GM13977 (cell line): ENCODE measurements at regions not wholly inside any gene's neighbourhood (a gene's known extent, or its start where the extent isn't known, plus 50 kb on each side); places are given as distances from the start of the nearest gene placed in this dataset.

ENCODE experiments used
- DNase-seq: peaks from one replicate; pipeline ENCODE4 v3.0.0; 2012; ENCODE audit warnings: low spot score
- in situ Hi-C: fragments of 300-500 bp; cut with MboI; formaldehyde crosslinking; loops from one replicate; pipeline ENCODE4 v1.12.0; 2022; ENCODE audit warnings: low sequenced_read_pairs, low pct_unique_long_range_greater_than_20kb, mixed read lengths, inconsistent platforms; ENCODE audit not compliant: unreplicated experiment
- TF ChIP-seq, protein P1 (sequence below): IDR thresholded peaks from 2 replicates; pipeline ENCODE4 v1.5.1; 2012; ENCODE audit warnings: mild to moderate bottlenecking, control low read depth; ENCODE audit not compliant: insufficient read depth; ENCODE audit errors: extremely low read depth, missing control alignments

DNA sequence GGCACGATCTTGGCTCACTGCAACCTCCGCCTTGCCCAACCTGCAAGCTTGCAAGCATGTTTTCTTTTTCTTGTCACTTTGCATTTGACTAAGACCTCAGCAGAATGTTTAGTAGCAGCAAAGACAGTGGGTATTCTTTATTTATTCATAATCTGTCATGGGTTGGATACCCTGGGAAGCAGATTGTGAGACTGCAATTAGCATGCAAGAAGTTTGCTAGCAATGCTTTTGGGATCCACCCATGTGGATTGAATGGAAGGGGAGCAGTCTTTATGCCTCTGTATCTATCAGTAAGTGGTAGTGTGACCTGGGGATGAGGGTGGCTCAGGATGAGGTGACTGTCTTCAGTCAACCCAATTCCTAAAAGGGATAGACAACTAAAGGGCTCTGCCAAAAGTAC is 166.7 kb downstream of the RAP2B start:
- no peak for DNase-seq
- in situ Hi-C loops, result no loop called here
- TF ChIP-seq, protein P1, sequence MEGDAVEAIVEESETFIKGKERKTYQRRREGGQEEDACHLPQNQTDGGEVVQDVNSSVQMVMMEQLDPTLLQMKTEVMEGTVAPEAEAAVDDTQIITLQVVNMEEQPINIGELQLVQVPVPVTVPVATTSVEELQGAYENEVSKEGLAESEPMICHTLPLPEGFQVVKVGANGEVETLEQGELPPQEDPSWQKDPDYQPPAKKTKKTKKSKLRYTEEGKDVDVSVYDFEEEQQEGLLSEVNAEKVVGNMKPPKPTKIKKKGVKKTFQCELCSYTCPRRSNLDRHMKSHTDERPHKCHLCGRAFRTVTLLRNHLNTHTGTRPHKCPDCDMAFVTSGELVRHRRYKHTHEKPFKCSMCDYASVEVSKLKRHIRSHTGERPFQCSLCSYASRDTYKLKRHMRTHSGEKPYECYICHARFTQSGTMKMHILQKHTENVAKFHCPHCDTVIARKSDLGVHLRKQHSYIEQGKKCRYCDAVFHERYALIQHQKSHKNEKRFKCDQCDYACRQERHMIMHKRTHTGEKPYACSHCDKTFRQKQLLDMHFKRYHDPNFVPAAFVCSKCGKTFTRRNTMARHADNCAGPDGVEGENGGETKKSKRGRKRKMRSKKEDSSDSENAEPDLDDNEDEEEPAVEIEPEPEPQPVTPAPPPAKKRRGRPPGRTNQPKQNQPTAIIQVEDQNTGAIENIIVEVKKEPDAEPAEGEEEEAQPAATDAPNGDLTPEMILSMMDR, result no peak

DNA sequence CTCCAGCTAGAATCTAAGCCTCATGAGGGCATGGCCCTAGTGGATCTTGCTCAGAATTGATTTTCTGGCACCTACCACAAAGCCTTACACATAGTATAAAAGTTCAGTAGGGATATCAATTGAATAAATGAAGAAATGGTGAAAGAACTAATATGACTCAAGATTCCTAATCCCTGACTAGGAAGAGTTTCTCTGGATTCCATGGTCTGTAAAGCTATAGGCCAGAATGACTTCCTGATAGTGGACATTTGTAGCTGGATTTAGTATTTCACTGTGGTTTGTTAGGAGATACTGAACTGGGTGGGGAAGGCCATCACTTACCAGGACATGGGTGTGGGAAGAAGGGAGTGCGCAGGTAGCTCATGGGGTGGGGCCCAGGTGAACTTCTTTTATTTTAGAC is 168.9 kb downstream of the RAP2B start:
- in situ Hi-C loops, result no loop called here
- DNase-seq, result no peak
- TF ChIP-seq, protein P1, result no peak

DNA sequence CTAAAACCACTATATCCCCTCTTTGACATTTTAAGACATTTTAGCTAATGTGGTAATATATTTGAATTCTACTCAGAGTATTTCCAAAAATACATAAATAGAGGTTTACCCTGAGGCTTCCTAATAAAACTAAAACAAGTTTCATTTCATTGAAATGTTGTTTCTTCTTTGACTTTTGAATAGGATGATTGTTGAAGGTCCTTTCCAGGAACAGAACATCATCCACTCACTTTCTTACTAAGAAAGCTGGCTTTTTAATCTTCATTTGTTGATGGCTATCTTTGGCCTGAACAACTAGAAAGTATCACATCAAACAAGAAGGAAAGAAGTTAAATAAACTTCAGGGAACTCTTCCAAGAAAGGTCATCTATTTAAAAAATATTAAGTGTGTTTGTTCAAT is 169.7 kb downstream of the RAP2B start:
- DNase-seq, result no peak
- TF ChIP-seq, protein P1, result no peak
- in situ Hi-C loops, result no loop called here

DNA sequence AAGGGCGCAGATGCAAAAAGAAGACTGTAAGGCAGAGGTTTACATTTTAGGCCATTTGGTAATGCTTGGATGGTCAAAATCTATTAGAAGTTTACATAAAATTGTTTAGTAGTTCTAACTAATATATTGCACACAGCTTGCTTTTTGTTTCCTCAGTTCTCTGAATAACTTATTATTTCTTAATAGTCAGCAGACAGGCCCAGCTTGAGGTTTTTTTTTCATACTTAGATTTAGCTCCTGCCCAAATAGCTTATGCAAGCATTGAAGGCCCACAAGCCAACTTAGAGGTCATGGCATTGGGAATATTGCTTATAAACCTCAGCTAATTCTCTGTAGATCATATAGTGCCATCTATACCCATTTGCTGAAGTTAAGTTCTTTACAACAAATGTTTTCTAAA is 172.5 kb downstream of the RAP2B start:
- in situ Hi-C loops, result no loop called here
- DNase-seq, result no peak
- TF ChIP-seq, protein P1, result no peak

DNA sequence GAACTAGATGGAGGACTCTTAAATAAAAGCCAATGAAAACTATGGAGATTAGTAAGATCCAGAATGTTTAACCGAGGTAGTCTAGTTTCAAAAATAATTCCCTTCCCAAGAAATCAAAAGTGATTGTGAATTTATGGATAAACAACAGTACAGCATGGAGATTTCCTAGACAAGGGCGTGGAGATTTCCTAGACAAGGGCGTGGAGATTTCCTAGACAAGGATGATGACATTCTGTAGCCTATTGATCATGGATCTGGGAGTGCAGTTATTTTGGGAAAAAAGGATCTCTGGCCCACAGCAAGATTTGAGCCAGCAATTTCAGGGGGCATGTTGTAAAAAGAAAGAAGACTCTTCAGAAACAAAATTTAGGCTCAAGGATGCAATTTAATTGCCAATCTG is 175.3 kb downstream of the RAP2B start:
- no peak for DNase-seq
- in situ Hi-C loops, result no loop called here
- TF ChIP-seq, protein P1, result no peak

DNA sequence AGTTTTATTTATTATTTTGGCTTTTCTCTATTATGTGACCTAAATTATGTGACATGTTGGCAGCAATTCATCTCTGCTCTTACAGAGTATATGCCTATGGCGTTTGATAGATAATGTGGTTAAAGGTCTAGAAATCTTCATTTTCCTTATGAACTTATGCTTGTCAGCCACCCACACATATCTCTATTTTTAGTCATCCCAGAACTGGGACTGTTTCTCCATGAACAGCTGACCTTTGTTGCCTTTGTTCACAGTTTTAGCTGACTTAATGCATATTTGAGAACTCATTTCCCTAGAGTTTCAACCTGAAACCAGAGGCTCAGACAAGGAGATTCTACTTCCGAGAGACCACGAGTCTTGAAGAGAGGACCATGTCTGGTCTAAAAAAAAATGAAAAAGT is 176.5 kb downstream of the RAP2B start:
- in situ Hi-C loops, result no loop called here
- TF ChIP-seq, protein P1, result no peak
- DNase-seq, result no peak

DNA sequence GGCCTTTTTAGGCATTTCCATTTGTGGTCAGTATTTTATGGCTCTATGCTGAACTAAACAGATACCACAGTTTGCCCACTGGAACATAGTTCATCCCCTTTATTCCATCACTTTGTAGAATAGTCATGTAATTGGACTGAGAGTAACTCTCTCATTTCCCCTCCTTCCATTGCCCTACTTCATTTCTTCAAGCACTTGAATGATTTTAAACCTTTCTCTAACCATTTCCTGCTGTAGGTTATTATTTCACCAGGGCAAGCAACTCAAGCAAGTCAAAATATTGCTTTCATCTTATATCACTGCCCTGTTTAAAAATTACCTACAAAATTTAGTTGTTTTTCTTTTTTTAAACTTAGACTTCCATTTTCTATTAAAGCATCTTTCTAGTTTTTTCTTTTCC is 177.0 kb downstream of the RAP2B start:
- TF ChIP-seq, protein P1, result no peak
- in situ Hi-C loops, result no loop called here
- DNase-seq, result no peak
